Fibroblast of mammary gland (primary cell): ENCODE measurements at regions not wholly inside any gene's neighbourhood (a gene's known extent, or its start where the extent isn't known, plus 50 kb on each side); places are given as distances from the start of the nearest gene placed in this dataset.

Experiments
- DNase-seq: peaks from one replicate; pipeline ENCODE4 v3.0.0-alpha.2; 2010; ENCODE audit warnings: low read depth
- H3K4me3 ChIP-seq: 2 replicates; pipeline ENCODE4 v1.5.1; 2011; ENCODE audit warnings: low read depth, mild to moderate bottlenecking, low read length, moderate library complexity; ENCODE audit not compliant: control insufficient read depth
- TF ChIP-seq, protein P1 (sequence below): conservative IDR thresholded peaks from 2 replicates; pipeline ENCODE4 v1.5.1; 2011; ENCODE audit warnings: low read depth, low read length, inconsistent platforms; ENCODE audit not compliant: control insufficient read depth, insufficient read depth

- H3K4me3 ChIP-seq = no peak overlapping the region
- TF ChIP-seq, protein P1, sequence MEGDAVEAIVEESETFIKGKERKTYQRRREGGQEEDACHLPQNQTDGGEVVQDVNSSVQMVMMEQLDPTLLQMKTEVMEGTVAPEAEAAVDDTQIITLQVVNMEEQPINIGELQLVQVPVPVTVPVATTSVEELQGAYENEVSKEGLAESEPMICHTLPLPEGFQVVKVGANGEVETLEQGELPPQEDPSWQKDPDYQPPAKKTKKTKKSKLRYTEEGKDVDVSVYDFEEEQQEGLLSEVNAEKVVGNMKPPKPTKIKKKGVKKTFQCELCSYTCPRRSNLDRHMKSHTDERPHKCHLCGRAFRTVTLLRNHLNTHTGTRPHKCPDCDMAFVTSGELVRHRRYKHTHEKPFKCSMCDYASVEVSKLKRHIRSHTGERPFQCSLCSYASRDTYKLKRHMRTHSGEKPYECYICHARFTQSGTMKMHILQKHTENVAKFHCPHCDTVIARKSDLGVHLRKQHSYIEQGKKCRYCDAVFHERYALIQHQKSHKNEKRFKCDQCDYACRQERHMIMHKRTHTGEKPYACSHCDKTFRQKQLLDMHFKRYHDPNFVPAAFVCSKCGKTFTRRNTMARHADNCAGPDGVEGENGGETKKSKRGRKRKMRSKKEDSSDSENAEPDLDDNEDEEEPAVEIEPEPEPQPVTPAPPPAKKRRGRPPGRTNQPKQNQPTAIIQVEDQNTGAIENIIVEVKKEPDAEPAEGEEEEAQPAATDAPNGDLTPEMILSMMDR = no peak
- DNase-seq = no peak
Observed at GRCh38 chr9:108271236-108271635, 584.5 kb downstream of the ACTL7B start.

DNA sequence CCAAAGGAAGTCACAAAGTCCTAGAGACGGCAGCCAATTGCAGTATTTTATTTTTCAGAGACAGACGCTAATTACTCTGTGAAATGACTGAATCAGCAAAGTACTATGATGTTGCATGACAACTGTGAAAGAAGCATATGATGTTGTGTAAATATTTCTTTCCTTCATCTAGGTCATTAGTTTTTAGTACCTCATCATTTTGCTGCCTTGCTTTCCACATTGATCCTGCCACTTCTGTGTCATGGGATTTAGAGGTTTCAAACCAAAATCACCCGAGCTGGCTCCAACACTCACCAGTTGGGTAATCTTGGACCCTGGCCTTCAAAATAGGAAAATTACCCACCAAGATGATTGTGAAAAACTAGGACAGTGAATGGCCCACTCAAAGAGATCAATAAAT is 585.2 kb downstream of the ACTL7B start:
- TF ChIP-seq, protein P1 = no peak
- no peak overlapping the region for H3K4me3 ChIP-seq
- DNase-seq = no peak

DNA sequence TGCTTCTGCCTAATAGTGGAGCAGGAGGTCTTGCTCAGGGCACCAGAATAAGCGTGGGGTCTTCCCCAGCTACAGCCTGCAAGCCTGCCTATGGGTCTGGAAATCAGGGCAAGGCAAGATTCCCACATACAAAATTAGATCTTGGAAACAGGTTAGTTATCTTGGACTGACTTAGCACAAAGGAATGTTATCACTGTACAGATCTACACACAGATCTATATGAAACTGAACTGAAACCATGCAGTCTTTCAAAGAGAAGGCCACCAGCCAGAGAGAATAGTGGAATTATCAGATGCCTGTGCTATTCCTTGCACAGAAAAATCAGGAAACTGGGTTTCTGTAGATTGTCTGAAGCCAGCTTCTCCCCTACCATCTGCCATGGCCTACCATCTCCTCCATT is 585.7 kb downstream of the ACTL7B start:
- no peak overlapping the region for H3K4me3 ChIP-seq
- DNase-seq = no peak
- TF ChIP-seq, protein P1 = no peak

DNA sequence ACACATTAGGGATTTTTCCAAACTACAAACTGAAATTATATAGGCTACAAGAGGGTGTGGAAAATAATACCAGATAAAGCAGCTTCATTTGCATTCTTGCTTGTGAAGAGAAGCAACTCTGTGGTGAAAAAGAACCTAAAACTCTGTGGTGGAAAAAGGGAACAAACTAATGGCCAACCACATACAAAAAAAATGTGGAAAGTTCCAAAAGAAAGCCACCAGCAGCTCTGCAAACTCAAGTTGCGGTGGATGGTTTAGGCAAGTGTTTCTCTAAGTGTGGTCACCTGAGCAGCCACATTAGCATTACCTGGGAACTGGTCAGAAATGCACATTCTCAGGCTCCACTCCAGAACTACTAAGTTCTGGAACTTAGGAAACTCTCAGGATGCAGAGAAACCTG is 586.4 kb downstream of the ACTL7B start:
- H3K4me3 ChIP-seq = no peak overlapping the region
- no peak for DNase-seq
- TF ChIP-seq, protein P1 = no peak

DNA sequence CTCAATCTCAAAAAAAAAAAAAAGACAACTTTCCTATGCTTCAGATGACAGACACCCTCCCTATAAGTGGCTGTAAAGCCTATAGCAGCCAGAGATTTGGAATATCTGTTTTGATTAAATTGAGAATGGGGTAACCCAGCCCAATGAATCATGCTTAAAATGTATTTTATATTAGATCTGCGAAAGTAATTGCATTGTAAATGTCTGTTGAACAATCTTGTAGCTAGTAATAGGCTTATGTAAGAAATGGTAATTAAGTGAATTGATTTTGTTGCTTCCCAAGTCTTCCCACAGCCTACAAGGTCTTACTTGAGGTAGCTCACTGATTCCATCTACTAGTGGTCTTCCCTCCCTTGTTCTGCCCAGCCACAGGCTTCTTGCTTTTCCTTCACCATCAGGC is 590.7 kb downstream of the ACTL7B start:
- DNase-seq = no peak
- TF ChIP-seq, protein P1 = no peak
- H3K4me3 ChIP-seq = no peak overlapping the region

DNA sequence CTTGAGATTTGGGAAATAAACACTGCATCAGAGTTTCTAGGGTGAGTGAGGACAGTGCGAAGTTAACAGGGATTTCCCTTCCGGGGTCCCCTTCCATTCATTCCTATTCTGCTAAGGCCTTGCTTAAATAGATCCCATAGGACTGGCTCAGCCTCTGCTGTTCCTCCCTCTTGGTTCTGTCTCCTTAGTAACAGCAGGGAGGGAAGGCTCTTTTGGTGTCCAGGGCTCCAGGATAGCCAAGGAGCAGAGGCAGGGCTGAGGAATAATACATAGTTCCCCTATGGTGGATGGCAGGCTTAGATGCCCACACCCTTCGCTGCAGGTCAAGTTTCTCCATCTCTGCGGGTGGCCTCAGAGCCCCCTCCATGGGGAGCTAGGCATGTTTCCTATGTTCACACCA is 591.7 kb downstream of the ACTL7B start:
- H3K4me3 ChIP-seq = no peak overlapping the region
- TF ChIP-seq, protein P1 = no peak
- no peak for DNase-seq

GRCh38 chr9:108262836-108263235 is 593.0 kb downstream of the ACTL7B start:
- TF ChIP-seq, protein P1 = no peak
- no peak for DNase-seq
- no peak overlapping the region for H3K4me3 ChIP-seq
